ENCODE measurements at regions not wholly inside any gene's neighbourhood (a gene's known extent, or its start where the extent isn't known, plus 50 kb on each side); places are given as distances from the start of the nearest gene placed in this dataset.

DNA sequence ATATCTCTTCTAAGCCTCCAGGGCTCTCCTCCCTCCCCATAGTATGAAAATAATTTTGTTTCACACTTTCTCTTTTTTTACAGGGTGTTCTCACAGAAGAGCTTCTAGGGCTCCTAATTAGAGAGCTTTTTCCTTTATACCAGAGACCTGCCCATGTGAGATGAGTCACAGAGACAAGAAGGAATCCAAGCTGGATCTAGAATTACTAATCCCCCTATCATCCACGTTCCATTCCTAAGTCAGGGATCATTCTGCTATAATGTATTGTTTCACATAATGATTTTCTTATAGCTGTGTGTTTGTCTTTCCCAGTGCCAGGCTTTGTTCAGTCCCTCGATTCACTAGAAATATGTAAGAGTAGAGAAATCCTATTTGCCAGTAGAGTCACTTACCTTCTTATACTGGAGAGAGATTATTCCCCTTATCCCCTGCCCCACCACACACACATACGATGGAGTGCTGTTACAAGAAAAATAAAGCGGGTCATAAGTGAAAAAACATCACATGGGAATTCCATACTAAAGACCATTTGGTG lies 778.3 kb upstream of the LRRC4C start:
- TF ChIP-seq POLR2A (IDR thresholded peaks at IDR 0.05; ENCODE audit: low read depth, low read length) (no peak), POLR2AphosphoS5 (IDR thresholded peaks at IDR 0.05; ENCODE audit: low read depth, low read length) (no peak), TAF1 (IDR thresholded peaks at IDR 0.05; ENCODE audit: low read depth, low read length) (no peak)

Data from GM12891 (cell line).